Activated CD8-positive, alpha-beta memory T cell treated with anti-CD3 and anti-CD28 coated beads for 36 hours (primary cell): ENCODE measurements at regions not wholly inside any gene's neighbourhood (a gene's known extent, or its start where the extent isn't known, plus 50 kb on each side); places are given as distances from the start of the nearest gene placed in this dataset.
"Not testable (repeated sequence)": the region's sequence is repeated elsewhere in the genome, so short reads cannot be mapped to it uniquely, and the experiment has no call there.

ENCODE experiments used
- CTCF ChIA-PET: fragments of 350-600 bp; sonication (Branson Sonifier 250); formaldehyde crosslinking; loops from one replicate; lab custom pipeline; 2021; ENCODE audit warnings: antibody characterized with exemption; lab: Charles Lee
- POLR2A ChIA-PET: fragments of 350-600 bp; sonication (Branson Sonifier 250); formaldehyde crosslinking; loops from one replicate; lab custom pipeline; 2021; ENCODE audit warnings: antibody characterized with exemption; lab: Charles Lee

DNA sequence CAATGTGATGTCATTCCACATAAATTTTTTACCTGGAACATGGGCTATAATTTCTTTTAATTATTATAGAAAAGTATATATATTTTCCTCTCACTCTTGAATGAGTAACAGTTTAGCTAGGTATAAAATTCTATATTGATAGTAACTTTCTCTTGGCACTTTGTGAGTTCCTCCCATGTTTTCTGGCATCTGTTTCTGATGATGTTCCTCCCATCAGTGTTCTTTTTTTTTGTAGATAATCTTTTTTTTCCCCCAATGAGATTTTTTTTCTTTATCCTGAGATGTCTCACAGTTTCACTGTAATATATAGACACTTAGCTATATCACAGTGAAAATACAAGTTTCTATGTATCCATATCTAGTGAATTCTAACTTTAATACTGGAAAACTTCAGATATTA lies 75.2 kb downstream of the IER5 start:
- ChIA-PET POLR2A (no interaction called here), CTCF (interaction anchor here (0.5 to 1.5 kb wide), 4 partner anchors 21 to 183 kb away, joined by 3 to 6 read pairs (median 3); no protein-coding TSS in a partner anchor)

DNA sequence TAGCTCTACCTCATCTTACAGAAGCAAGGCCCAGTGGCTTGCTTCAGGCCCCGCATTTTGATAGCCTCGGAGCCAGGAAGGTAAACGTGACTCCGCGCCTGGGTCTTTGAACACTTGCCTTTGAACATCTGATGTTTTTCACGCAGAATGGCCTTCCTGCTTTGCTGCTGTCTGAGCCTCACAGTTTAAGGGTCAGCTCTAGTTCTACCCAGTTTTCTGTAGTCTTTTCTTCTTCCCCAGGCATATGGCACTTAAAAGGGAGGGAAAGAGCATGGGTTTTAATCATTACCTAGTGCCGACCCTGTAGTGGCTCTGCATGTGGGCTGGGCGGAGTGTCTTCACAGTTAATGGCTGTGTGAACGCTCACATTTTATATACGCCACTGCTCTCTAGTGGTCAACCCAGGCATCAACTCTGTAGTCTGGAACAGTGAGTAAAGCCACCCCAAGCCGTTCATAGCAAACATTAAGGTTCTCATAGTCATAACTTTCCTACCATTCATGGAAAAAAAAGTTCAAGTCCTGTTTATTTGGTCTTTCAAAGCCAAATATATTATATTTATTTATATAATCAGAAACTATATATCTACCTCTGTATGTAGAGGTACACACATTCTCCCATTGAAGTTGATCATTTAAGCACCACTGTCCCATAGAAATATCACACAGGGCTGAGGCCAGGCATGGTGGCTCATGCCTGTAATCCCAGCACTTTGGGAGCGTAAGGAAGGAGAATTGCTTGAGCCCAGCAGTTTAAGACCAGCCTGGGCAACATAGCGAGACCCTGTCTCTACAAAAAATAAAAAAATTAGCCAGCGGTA lies 78.1 kb downstream of the IER5 start:
- ChIA-PET CTCF (interaction anchor here (0.5 to 1.9 kb wide), 13 partner anchors 9 to 1136 kb away, joined by 3 to 12 read pairs (median 4); no protein-coding TSS in a partner anchor), POLR2A (no interaction called here)

DNA sequence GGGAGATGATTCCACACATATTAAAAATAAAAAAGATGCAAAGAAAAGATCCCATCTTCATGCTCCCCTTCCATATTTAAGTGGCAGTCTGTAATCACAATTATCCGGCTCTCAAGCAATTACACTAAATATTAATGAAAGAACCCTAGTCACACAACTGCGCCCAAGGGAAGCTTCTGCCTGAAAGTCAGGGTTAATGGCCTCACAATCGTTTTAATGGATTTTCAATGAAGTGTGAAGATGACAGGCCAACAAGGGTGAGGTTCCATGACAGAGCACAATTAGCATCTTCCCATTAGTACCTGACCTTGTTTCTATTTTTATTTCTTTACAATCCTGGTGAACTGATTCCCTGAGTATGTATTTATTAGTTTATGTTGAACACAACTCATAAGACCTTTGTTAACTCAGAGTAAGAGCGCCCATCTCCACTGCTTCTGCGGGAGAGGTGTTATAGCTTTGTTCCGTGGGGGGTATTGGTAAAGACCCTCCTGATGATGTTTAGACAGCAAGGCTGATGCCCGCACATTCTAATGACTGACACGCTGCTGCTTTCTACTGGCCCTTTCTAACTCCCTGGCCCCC lies 80.9 kb downstream of the IER5 start:
- CTCF ChIA-PET: interaction anchor here (0.9 kb wide), 1 partner anchor 27 kb away, joined by 3 read pairs; no protein-coding TSS in a partner anchor
- POLR2A ChIA-PET: no interaction called here

DNA sequence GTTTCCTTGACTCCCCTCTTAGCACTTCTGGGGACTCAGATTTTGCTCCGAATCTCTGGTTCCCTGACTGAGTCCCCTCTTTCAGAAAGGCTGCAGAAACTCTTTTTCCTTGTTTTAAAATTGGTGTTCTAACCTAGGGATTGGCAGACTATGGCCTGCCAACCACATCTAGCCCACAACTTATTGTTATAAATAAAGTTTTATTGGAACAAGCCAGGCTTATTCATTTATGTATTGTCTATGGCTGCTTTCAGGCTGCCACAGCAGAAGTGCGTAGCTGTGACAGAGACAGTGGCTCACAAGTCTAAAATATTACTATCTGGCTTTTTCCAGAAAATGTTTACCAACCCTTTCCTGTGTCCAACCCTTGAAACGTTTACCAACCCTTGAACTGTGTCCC lies 81.7 kb downstream of the IER5 start:
- ChIA-PET CTCF (interaction anchor here (1.1 kb wide), 1 partner anchor 86 kb away, joined by 4 read pairs; no protein-coding TSS in a partner anchor), POLR2A (no interaction called here)

DNA sequence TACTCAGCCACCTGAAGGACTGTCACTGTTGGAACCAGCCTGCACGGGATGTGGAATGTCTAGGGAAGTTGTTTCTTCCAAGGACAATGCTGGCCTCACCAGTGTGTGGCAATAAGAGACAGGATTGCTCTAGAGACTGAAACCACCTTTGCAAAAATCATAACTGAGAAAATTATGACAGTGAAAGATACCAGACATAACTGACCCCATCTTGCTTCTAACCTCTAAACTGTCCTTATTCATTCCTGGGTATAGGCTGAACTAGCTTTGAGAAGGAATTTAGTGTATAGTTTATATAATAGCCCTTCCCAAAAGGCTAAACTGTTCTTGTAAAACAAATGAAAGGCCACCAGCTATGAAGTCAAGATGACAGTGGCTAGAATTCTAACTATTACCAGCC lies 83.6 kb downstream of the IER5 start:
- ChIA-PET POLR2A (no interaction called here), CTCF (no interaction called here)

DNA sequence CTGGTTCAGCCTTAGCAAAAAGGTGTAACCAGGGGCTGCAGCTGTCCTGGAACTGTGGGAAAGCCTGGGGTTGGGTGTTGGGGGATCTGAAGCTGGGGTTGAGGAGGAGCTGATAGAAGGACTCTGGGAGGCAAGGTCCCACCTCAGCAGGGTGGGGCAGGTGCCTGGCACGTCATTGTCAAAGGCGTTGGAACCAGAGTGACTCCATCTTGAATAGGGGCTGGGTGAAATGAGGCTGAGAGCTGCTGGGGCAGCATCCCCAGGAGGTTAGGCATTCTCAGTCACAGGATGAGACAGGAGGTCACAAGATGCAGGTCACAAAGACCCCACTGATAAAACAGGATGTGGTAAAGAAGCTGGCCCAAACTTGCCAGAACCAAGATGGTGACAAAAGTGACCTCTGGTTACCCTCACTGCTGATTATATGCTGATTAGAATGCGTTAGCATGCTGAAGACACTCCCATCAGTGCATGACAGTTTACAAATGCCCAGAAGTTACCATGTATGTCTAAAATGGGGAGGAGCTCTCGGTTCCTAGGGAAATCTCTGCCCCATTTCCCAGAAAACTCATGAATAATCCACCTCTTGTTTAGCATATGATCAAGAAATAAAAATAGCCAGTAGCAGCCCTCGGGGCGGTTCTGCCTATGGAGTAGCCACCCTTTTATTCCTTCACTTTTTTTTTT lies 85.4 kb downstream of the IER5 start:
- POLR2A ChIA-PET: no interaction called here
- CTCF ChIA-PET: no interaction called here

DNA sequence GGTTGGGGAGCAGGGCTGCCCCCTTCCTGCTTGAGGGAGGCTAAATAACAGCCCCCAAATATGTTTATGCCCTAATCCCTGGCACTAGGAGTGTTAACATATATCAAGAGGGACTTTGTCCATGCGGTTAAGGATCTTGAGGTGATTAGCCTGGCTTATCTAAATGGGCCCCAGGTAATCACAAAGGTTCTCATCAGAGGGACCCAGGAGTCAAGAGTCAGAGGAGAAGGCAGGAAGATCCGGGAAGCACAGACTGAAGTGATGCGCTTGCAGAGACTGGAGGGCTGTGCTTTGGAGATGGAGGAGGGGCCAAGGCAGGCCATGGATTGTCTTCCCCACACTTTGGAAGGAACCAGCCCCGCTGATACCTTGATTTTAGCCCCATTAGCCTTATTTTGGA lies 86.4 kb downstream of the IER5 start:
- CTCF ChIA-PET: no interaction called here
- POLR2A ChIA-PET: no interaction called here

DNA sequence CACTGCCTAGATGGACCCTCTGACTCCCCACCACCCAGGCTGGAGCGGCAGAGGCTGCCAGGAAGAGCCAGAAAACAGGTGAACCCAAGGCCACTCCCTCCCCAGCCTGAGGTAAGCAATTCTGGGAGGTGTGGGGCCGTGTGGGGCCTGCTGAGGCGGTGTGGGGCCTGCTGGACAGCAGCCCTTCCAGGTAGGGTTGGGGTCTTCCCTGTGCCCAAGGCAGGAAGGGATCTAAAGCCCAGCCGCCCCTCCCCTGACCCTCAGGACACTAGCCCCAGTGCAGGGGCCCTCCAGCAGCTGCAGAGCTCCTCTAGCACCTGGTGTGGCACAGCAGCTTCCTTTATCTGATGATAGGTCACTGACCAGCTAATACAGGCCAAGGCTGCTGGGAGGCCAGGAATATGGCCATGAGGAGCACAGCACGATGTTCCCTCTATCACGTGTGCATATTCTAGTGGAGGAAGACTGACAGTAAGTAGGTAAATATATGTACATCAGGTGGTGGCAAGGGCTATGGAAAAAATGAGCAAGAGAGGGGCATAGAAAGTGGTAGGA lies 86.9 kb downstream of the IER5 start:
- CTCF ChIA-PET: no interaction called here
- POLR2A ChIA-PET: no interaction called here

DNA sequence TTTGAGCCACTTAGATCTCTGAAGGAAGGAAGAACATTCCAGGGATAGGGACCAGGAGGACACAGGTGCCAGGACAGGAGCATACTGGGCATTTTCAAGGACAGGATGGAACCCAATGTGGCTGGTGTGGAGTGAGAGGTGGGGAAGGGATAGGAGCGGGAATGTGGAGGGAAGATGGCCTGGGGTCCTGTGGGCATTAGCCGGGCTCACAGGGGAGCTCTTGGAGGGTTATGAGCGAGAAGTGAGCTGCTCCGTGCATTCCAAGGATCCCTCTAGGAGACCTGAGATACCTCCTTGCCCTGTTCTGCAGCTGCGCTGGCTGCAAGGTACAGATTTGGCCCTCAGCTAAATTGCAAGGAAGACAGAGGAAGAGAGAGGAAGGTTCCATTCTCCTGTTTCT lies 87.5 kb downstream of the IER5 start:
- CTCF ChIA-PET: no interaction called here
- POLR2A ChIA-PET: no interaction called here

DNA sequence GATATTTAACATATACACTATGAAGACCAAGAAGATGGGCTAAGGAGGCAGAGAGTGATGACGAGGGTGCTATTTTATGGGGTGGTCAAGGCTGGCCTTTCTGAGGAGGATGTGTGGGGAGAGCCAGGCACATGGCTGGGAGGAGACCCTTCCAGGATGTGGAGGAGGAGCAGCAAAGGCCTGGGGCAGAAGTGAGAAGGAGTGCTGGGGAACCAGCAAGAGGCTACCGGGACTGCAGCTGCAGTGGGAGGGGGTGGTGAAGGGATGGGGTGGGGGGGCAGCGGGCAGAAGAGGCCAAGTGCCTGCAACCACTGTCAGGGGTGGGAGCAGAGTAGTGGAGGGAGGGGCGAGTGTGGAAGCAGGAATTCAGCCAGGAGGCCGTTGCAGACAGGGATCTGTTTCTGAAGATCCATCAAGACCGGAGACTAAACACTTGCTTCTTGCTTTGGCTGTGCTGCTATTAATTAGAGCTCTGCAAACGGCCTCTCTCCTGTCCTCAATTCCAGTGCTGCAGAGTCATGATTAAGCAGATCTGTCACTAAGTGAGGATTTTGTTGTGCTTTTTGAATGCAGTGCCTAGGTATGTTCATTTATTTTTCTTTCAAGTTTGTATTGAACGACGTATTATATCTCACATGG lies 89.9 kb downstream of the IER5 start:
- CTCF ChIA-PET: interaction anchor here (1.2 kb wide), 1 partner anchor 245 kb away, joined by 3 read pairs; no protein-coding TSS in a partner anchor
- POLR2A ChIA-PET: no interaction called here

DNA sequence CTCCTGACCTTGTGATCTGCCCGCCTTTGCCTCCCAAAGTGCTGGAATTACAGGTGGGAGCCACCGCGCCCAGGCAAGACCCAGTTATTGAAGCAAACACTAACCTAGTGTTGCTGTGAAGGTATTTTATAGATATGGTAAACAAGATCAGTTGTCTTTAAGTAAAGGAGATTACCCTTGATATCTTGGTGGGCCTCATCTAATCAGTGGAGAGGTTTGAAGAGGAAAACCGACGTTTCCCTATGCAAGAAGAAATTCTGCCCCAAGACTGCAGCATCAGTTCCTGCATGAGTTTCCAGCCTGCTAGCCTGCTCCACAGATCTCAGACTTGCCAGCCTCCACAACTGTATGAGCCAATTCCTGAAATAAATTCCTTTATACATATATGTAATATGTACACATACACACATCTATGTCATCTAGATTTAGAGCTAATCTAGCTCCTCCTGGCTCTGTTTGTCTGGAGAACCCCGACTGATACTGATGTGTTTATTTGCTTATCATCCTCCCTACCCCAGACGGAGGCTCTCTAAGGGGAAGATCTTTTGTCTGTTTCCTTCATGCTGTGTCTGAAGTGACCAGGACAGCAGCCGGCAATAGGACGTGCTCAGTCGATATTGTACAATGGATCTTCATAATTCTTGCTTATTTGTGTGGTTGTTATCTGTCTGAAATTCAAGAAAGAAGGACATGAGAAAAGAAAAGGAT lies 90.9 kb downstream of the IER5 start:
- CTCF ChIA-PET: no interaction called here
- POLR2A ChIA-PET: no interaction called here

DNA sequence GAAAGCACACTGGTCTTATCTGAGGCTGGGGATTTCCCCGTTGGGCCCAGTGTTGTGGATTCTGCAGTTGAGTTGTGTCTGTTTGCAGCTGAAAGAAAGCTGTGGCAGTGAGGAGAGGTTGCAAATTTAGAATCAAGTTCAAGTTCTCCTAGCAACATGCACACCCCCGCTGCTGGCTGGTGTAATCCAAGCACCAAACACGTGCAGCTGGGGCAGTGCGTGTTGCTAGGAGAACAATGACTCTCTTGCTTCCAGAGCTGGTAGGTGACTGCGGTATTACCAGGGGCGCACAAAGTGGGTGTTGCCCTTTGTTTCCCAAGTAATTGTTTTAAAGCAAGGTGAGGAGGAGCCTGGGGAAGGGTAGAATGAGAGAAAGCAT lies 91.5 kb downstream of the IER5 start:
- POLR2A ChIA-PET: no interaction called here
- CTCF ChIA-PET: no interaction called here

DNA sequence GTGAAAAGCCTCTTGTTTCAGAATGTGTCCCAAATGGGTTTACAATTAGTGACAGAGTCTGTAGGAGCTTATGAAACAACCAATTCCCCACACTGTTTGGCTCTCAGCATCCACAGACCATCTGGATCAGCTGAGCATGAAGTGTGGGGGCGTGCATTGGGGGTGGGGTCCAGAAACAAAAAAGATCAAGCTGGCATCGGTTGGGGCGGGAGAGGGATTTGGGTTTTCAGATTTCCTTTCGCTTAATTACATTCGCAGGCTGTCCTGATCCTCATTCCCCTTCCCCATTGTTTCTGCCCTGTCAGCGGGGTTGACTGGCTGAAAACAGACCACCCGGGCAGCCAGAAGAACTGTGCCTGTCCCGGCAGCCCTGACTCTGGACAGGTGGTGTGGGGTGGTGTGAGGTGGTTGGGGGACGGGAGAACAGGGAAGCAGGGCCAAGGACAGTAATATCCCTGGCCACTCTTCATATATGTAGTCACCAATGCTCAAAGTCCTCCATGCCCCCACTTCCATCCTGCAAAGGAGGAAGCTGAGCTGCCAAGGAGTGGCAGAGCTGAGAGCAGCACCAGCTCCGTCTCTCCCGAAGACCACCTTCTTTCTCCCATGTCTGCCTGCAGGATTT lies 92.0 kb downstream of the IER5 start:
- CTCF ChIA-PET: no interaction called here
- POLR2A ChIA-PET: no interaction called here

DNA sequence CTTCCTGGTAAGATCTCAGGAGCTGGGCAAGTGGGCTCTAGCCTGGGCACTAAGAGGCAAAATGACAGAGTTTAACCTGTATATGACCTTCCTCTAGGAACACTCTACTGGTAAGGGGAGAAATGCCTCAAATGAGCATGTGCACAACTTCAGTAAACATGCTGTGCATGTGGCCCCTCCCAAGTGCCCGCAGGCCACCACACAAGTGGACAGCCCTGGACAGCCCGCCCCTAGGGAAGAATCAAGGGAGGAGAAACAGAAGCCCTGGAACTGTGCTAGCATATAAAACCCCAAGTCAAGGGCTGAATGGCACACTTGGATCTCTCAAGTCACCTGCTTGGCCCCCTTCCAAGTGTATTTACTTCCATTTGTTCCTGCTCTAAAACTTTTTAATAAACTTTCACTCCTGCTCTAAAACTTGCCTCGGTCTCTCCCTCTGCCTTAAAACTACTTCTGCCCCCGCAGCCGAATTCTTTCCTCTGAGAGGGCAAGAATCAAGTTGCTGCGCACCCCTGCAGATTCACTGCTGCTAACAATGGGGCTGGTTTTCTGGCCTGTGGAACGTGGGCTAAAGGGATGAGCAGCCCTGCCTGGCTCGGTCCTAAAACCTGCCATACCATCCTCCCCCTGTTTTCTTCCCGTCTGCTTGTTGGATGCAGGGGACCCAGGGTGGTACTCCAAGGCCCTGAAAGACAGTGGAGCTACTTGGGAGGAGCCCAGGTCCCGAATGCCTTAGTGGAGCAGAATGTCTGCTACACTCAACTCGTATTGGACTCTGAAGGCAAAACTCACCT lies 93.5 kb downstream of the IER5 start:
- CTCF ChIA-PET: no interaction called here
- POLR2A ChIA-PET: no interaction called here

DNA sequence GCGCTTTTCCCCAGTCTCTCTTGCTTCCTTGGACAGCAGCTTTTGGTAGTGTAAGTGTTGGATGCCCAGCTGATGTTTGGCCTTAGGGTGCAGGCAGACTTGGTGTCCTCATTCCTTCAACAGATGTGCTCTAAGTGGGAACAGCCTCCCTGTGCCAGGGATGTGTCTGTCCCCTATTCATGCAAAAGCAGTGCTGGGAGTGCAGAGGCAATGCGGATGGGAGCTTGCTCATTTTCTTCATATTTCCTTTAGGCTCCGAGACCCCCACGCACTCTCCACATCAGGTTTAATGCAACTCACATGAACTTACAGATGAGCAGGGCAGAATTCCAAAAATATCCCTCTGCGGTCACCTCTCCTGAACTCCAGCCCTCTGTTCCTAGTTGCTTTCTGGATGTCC lies 96.1 kb downstream of the IER5 start:
- POLR2A ChIA-PET: no interaction called here
- CTCF ChIA-PET: interaction anchor here (1.0 to 1.4 kb wide), 2 partner anchors 42 to 241 kb away, joined by 3 to 4 read pairs; no protein-coding TSS in a partner anchor

DNA sequence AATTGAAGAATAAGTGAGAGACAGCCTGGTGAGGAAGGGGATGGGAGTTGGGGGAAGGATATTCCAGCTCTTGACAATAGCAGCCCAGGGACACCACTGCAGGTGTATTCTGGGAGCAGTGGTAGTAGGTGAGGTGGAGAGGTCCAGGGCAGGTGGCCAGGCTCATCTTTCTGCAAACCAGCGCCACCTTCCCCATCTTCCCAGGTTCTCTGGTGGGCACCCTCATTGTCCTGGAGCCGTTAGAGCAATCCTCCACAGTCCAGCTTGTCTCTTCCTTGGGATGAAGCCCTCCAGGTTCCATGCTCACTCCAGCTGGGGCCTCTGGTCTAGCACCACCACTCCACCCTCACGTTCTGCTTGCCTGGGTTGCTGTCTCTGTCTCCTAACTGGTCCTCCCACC lies 97.0 kb downstream of the IER5 start:
- ChIA-PET POLR2A (no interaction called here), CTCF (interaction anchor here (1.0 to 1.4 kb wide), 2 partner anchors 42 to 239 kb away, joined by 3 read pairs; no protein-coding TSS in a partner anchor)

DNA sequence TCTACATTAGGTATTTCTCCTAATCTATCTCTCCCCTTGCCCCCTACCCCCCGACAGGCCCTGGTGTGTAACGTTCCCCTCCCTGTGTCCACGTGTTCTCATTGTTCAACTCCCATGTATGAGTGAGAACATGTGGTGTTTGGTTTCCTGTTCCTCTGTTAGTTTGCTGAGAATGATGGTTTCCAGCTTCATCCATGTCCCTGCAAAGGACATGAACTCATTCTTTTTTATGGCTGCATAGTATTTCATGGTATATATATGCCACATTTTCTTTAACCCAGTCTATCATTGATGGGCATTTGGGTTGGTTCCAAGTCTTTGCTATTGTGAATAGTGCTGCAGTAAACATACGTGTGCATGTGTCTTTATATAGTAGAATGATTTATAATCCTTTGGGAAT lies 97.6 kb downstream of the IER5 start:
- CTCF ChIA-PET: interaction anchor here (1.0 to 5.1 kb wide), 2 partner anchors 239 kb away, joined by 3 to 31 read pairs; no protein-coding TSS in a partner anchor
- POLR2A ChIA-PET: not testable (repeated sequence)
